Epithelial cell of esophagus (primary cell): ENCODE measurements at regions not wholly inside any gene's neighbourhood (a gene's known extent, or its start where the extent isn't known, plus 50 kb on each side); places are given as distances from the start of the nearest gene placed in this dataset.

Source experiments
- DNase-seq: peaks from one replicate; pipeline ENCODE4 v3.0.0; 2010; ENCODE audit warnings: low read depth
- H3K4me3 ChIP-seq: 2 replicates; pipeline ENCODE4 v1.5.1; 2011; ENCODE audit warnings: mild to moderate bottlenecking, low read length, control low read depth
- CTCF ChIP-seq: IDR thresholded peaks from 2 replicates; pipeline ENCODE4 v1.5.1; 2011; ENCODE audit warnings: low read depth, mild to moderate bottlenecking, low read length, control low read depth, inconsistent platforms; ENCODE audit not compliant: insufficient read depth; ENCODE audit errors: missing control alignments

GRCh38 chr4:124017185-124017785 is 620.7 kb downstream of the SPRY1 start:
- TF ChIP-seq CTCF: no peak
- peak; percentile 13 for DNase-seq
- H3K4me3 ChIP-seq: no peak overlapping the region

GRCh38 chr4:124018383-124019317 is 622.1 kb downstream of the SPRY1 start:
- H3K4me3 ChIP-seq: no peak overlapping the region
- DNase-seq: no peak
- TF ChIP-seq CTCF: no peak

GRCh38 chr4:124019749-124020549 is 623.4 kb downstream of the SPRY1 start:
- DNase-seq: no peak
- no peak overlapping the region for H3K4me3 ChIP-seq
- TF ChIP-seq CTCF: no peak

- no peak for DNase-seq
- no peak for TF ChIP-seq CTCF
Measured at GRCh38 chr4:124025000-124025399, 628.4 kb downstream of the SPRY1 start.

GRCh38 chr4:124025428-124025827 is 628.8 kb downstream of the SPRY1 start:
- DNase-seq: no peak
- H3K4me3 ChIP-seq: no peak overlapping the region
- no peak for TF ChIP-seq CTCF

More at GRCh38 chr4:124025000-124025399, 628.4 kb downstream of the SPRY1 start:
- H3K4me3 ChIP-seq: no peak overlapping the region

- H3K4me3 ChIP-seq: no peak overlapping the region
- no peak for DNase-seq
- TF ChIP-seq CTCF: no peak
Measured at GRCh38 chr4:124028182-124028581, 631.6 kb downstream of the SPRY1 start.
